Stimulated activated CD8-positive, alpha-beta memory T cell treated with anti-CD3 and anti-CD28 coated beads, Interleukin-15, amount 100 ng/mL, for 1 hour (primary cell): ENCODE measurements at regions not wholly inside any gene's neighbourhood (a gene's known extent, or its start where the extent isn't known, plus 50 kb on each side); places are given as distances from the start of the nearest gene placed in this dataset.

Experiments
- DNase-seq: peaks from one replicate; pipeline ENCODE4 v3.0.0-alpha.2; 2020; ENCODE audit warnings: low read depth

GRCh38 chr5:153006681-153007080 is 483.8 kb upstream of the GRIA1 start:
- DNase-seq: no peak

- DNase-seq: no peak
These were observed 476.3 kb upstream of the GRIA1 start for GRCh38 chr5:153014194-153014593.

- DNase-seq: no peak
These were observed 472.3 kb upstream of the GRIA1 start for GRCh38 chr5:153018121-153018520.

DNA sequence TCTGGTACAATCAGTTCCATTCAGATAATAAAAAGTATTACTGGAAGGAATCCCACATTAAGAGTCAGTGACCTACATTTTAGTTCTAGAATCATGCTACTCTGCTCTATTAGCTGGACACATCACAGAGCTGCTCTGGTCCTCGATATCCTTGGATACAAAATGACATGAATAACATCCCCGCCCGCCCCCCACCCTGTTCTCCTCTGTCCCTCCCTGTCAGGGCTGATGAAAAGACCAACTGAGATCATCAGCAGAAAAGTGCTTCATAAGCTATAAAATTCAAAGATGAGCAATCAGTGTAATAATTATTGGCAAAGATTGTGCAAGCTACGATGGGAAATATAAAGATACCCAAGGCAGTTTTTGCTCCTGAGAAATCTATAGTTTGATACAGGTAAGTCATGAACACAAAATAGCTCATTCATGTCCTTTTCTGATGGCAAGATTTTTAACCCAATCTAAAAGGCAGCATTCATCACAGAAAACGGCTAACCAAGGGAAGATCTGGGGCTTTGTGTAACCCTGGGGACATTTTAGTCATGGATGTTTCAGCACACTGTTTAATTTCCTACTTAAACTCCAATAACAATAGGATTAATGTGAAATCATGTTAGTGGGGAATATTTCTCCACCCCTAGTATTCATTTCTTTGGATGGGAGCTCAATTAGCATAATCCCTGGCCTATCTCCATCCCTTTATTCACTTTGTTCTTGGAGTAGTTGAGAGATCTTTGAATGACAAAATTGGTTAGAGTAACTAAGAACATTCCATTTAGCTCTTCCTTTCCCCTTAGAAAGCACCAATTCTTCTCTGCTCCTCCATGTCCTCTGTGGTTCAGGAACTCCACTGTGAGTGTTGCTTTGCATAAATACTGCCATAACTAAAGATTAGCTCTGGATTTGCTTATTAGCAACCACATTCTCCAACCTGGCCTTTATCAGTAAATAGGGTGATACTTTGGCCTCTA is 459.4 kb upstream of the GRIA1 start:
- no peak for DNase-seq

- no peak for DNase-seq
These were observed 451.0 kb upstream of the GRIA1 start for GRCh38 chr5:153039501-153039900.

DNA sequence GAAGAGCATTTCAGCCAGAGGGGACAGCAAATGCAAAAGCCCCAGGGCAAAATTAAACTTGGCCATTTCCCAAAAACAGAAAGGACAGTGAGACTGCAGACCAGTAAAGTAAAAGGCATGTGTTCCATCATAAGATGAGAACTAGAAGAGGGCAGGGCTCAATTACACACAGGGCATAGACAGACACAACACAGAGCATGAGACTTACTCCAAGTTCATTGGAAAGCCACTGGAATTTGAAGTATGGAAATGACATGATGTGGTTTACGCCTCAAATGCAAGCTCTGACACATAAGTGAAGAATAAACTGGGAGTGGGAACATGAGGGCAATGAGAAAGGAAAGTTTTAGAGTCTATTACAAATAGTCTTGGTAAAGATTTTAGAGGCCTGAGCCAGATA is 446.6 kb upstream of the GRIA1 start:
- DNase-seq: no peak

DNA sequence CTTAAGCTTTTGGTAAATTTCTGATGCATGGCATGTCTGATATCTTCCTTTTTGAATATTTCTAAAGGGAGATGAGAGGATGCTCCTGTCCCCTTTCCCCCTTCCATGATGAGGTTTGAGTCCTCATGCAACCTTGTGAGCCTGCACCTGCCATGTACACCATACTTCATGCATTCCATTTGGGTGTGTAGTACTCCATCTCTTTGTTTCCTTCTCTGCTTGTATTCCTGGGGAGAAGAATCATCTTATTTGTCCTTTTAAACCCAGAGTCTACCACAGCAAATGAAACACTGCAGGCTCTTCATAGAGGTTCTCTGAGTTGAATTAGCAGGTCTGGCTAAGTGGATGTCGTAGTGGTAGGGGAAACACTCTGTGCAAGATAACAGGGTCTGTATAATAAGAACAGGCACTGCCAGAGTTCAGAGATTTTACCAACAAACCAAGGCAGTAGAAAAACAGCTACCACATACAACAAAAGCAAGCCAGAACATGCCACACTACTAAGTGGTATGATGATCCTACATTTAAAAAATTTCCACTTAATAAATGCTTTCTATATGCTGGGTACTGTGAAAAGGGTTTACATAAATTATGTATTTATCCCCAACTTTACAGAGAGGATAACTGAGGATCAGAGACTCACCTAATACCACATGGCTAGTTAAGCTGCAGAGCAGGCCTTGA is 439.8 kb upstream of the GRIA1 start:
- DNase-seq: no peak

GRCh38 chr5:153066281-153066680 is 424.2 kb upstream of the GRIA1 start:
- no peak for DNase-seq

DNA sequence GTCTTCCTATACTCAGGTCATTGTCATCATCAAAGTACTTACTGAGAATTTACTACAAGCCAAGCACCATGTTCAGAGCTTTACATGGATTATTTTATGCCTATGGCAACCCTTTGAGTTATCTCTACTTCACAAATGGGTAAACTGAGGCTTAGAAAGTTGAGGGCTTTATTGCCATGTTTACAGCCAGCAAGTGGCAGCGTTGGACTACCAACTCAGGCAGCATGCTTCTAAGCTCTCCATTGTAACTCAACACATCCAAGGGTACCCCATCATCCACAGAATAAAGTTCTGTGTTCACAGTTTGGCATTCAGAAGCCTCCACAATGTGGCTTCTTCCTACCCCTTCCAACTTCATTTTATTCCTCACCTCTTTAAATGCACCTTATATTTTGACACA is 422.6 kb upstream of the GRIA1 start:
- no peak for DNase-seq

DNA sequence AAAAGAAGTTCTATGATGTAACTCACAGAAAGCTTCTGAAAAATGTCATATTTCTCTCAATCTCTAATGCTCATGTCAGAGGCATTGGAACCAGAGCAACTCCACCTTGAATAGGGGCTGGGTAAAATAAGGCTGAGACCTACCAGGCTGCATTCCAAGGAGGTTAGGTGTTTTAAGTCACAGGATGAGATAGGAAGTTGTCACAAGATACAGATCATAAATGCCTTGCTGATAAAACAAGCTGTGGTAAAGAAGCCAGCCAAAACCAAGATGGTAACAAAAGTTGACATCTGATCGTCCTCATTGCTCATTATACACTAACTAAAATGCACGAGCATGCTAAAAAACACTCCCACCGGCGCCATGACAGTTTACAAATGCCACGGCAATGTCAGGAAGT is 411.1 kb upstream of the GRIA1 start:
- no peak for DNase-seq

DNA sequence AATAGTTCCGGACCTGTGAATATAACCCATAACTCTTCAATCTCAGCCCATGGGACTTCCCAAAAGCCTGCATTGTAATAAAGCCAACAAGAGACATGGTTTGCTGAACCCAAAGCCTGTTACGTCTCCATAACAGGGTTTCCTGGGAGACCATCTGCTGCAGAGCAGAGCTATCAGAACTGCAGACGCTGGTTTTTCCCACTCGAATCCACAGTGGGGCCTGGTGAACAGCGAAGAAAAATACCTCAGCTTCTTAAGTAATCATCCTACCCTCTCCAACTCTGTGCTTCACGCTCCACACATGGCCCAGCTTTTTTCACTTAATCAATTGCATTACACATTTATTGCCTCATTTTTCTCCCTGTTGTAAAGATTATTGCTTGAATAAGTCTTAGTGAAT is 409.5 kb upstream of the GRIA1 start:
- no peak for DNase-seq

DNA sequence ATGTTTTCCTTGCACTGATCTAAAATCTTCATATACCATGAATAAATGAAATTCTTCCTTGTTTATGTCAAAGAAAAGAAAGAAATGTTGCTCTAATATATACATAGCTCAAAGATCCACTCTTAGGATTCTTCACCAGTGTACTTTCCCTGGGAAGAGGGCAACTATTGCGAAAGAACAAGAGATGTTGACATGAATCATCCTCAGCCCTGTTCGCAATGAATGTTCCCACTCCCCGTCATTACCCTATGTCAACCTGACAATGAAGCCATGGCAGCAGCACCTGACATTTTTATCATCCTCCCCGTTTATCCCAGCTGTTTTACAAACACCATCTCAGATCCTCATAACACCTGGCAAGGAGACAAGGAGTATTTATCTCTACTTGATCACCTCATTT is 409.1 kb upstream of the GRIA1 start:
- DNase-seq: no peak

DNA sequence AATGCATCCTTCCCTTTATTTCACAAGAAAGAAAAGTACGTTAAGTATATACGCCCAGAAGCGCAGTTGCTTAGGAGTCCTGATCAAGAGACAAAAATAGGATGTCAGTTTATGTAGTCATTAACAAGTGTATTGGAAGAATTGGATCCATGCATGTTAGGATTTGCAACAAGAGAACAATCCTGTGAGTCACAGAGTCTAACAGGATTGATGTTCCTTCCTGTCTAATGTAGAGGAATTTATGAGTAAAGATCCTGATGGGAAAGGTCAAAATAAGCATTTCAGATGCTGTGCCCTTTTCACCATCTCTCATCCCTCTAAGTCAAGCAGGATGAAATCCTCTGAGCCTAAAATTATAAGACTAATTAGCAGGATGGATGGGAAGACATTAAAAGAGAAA is 406.0 kb upstream of the GRIA1 start:
- DNase-seq: no peak

DNA sequence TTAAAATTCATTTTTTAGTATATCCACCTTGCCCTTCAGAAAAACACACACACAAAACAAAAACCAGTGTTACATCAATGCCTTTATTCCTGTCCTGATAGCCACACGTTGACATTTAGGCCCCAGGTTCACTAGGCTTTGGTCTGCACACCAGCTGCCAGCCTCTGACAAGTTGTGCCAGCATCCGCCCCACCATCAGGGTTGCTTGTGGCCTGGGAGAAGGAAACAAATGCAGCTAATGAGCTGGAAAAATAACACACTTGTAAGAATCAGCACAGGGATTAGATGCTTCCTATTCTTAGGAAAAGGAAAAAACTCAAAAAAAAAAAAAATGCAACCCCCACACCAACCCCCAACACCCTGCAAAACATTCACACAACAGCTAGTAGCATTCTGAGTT is 404.0 kb upstream of the GRIA1 start:
- DNase-seq: no peak

GRCh38 chr5:153088538-153088937 is 401.9 kb upstream of the GRIA1 start:
- no peak for DNase-seq

DNA sequence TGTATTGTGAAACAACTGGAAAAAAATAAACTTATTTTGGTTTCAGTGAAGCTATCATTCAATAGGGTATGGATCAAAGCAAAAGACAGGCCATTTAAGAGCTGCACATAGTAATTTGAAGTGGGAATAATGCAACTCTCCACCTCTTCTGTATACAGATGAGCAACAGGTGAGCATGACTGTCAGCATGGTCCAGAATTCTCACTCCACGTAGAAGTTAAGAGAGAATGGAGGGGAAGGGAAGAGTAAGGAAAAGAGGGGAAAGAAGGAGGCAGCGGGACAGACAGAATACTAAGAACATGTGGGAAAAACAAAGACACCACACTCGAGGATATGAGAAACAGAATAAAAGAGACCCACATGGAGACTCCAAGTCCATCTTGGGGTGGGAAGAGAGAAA is 396.1 kb upstream of the GRIA1 start:
- DNase-seq: no peak

DNA sequence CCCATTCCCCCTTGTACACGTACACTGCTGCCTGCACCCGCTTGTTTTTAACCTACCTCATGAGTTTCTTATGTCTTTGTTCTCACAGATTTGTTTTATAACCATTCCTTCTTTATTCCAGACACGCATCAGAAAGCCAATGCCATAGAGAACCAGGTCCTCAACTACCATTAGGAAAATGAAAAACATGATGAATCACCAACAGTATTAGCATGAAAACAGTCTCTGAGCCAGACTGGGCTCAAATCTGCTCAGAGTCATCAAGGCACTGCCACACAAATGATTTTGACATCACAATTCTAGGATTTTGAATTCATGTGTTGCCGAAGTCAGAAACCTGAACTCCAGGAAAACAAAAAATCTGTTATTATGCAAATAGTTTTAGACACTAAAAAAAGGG is 394.1 kb upstream of the GRIA1 start:
- DNase-seq: no peak

DNA sequence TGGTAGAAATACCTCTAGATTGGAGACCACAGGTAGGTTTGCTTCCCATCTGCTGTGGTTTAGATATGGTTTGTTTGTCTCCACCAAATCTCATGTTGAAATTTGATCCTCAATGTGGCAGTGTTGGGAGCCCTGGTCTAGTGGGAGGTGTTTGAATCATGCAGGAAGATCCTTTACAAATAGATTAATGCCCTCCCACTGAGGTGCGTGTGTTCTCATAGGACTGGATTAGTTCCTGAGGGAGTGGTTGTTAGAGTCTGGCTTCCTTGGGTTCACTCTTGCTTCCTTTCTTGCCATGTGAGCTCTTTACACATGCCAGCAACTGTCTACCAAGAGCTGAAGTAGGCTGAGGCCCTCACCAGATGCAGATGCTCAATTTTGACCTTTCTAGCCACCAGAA is 391.1 kb upstream of the GRIA1 start:
- no peak for DNase-seq

DNA sequence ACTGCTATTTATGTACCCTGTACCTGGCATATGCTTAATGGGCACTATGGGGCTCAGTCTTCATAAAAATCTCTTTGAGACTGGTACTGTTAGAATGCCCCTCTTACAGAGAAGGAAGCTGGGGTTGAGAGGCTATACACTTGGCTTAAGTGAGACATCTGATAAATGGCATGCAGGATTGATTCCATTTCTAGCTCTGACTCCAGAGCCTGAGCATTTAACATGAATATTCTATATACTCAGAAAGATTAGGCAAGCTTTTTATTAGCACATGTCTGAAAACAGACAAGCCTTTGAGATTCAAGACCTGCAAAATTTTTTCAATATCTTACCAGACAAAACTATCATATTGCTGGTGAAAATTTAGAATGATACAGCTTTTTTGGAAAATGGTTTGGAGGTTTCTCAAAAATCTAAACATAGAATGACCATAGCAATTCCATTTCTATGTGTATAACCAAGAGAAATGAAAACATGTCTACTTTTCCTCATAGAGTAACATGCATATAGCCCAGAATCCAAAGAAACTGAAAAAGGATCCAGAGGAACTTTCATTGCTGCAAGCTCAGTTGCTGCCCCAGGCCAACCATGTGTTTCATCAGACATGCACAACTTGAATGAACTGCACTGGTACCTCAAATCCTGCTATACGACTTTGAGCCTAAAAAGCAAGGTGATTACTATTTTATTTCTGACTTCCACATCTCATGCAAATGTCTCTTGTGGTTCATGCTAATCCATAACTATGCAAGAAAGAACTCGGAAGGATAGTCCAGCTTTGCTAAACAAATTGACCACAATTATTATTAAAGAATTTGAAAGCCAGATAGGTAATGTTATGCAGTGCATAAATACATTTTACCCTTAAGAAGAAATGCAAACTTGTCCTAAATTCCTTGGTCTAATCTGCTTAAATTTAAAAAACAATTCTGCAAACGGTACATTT is 389.0 kb upstream of the GRIA1 start:
- DNase-seq: no peak

DNA sequence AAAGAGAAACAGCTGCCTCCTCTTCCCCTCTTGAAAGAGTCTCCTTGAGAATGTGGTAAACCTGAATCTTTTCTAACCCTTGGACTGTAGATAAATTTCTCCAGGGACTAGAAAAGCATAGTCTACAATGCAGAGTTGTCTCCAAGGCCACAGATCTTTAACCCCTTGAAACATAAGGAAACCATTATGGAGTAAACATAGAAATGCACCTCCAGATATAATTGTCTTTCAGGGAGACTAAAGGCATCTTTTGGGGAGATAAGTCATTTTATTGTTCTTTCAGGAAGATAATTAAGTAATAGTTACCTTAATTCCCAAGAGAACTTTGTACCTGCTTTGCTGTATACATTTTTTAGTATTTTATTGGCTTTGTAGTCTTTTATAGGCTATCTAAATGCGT is 373.6 kb upstream of the GRIA1 start:
- no peak for DNase-seq

DNA sequence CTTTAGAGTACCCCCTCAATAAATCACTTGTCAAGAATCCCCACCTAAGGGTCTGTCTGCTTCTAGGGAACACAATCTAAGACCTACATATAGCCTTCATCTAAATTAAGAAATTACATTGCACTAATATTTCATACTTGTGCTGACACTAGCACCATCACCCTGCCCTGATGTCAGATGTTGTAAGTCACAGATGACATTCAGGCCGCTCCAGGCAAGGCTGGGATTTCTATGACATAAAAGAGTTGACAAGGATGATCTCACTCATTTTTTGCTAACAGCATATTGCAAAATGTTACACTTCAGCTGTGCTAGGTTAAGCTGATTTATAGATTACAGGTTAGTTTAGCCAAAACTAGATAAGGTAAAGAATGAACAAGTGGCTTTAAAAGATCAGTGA is 372.5 kb upstream of the GRIA1 start:
- no peak for DNase-seq

- no peak for DNase-seq
These were observed 368.1 kb upstream of the GRIA1 start for GRCh38 chr5:153122403-153122802.
